Breast epithelium (tissue), 4 donors: ENCODE measurements at regions not wholly inside any gene's neighbourhood (a gene's known extent, or its start where the extent isn't known, plus 50 kb on each side); places are given as distances from the start of the nearest gene placed in this dataset.

Experiments used
- DNase-seq, 2 donors: peaks; one replicate each; pipeline ENCODE4 v3.0.0-alpha.2; 2019; ENCODE audit warnings: low spot score in 2 of 2
- H3K27ac ChIP-seq, 2 donors: fragments of 200-600 bp; sonication (generic) in 1 of 2; one replicate each; pipeline ENCODE4 v1.5.1; 2016 to 2019; ENCODE audit warnings: mild to moderate bottlenecking in 1 of 2
- H3K27me3 ChIP-seq, 2 donors: fragments of 200-600 bp; sonication (generic) in 1 of 2; one replicate each; pipeline versions ENCODE4 v1.5.1 to v1.6.0; 2017 to 2019; ENCODE audit warnings: control low read depth in 1 of 2, mild to moderate bottlenecking in 1 of 2
- H3K36me3 ChIP-seq: fragments of 200-600 bp; one replicate; pipeline ENCODE4 v1.5.1; 2019
- H3K4me1 ChIP-seq, 2 donors: fragments of 200-600 bp; sonication (generic); one replicate each; pipeline ENCODE4 v1.5.1; 2016 to 2019; ENCODE audit warnings: control low read depth in 1 of 2
- H3K4me3 ChIP-seq, 3 donors: fragments of 200-600 bp; sonication (generic); 1 replicate in 2 of 3; 2 replicates in 1 of 3; pipeline ENCODE4 v1.5.1; 2016 to 2019; ENCODE audit warnings: mild to moderate bottlenecking in 3 of 3, moderate library complexity in 2 of 3
- H3K9me3 ChIP-seq, 2 donors: fragments of 200-600 bp; sonication (generic) in 1 of 2; one replicate each; pipeline ENCODE4 v1.5.1; 2016 to 2019; ENCODE audit warnings: control low read depth in 1 of 2
- CTCF ChIP-seq, 3 donors: fragments of 450-650 bp; IDR thresholded peaks; one replicate each; pipeline ENCODE4 v1.5.1; 2016 to 2017; ENCODE audit warnings: antibody characterized with exemption in 3 of 3, mild to moderate bottlenecking in 3 of 3, moderate library complexity in 3 of 3
- POLR2A ChIP-seq: fragments of 450-650 bp; IDR thresholded peaks from one replicate; pipeline ENCODE4 v1.6.1; 2016; ENCODE audit warnings: antibody characterized with exemption, mild to moderate bottlenecking, moderate library complexity
- POLR2AphosphoS5 ChIP-seq, 3 donors: sonication (generic); formaldehyde crosslinking; IDR thresholded peaks; one replicate each; pipeline ENCODE4 v1.6.1; 2017; ENCODE audit warnings: antibody characterized with exemption in 3 of 3
- intact Hi-C: fragments of 100-400 bp; cut with DNase I; formaldehyde crosslinking; loops from one replicate; pipeline ENCODE4 v1.15.1; 2023; ENCODE audit warnings: low total_unique reads

GRCh38 chr4:125940426-125940825 is 625.7 kb downstream of the FAT4 start:
- Histone ChIP-seq H3K4me3 (no peak overlapping the region), H3K27me3 (no peaks in the 10 kb centered on the region), H3K4me1 (no peaks in the 10 kb centered on the region), H3K36me3 (no peaks in the 10 kb centered on the region), H3K9me3 (no peaks in the 10 kb centered on the region), H3K27ac (no peak overlapping the region)
- no peak for DNase-seq
- intact Hi-C loops: no loop called here
- TF ChIP-seq POLR2AphosphoS5 (IDR thresholded peaks at IDR 0.05) (no peak), POLR2A (no peak), CTCF (IDR thresholded peaks at IDR 0.05) (no peak)

- no peaks in the 10 kb centered on the region for H3K4me1 ChIP-seq
- TF ChIP-seq CTCF (IDR thresholded peaks at IDR 0.05) (no peak), POLR2AphosphoS5 (IDR thresholded peaks at IDR 0.05) (no peak), POLR2A (no peak)
- H3K9me3 ChIP-seq: no peaks in the 10 kb centered on the region
- H3K4me3 ChIP-seq: no peak overlapping the region
- no peak overlapping the region for H3K27ac ChIP-seq
- peaks cover 4% of the 10 kb centered on the region for H3K36me3 ChIP-seq
- DNase-seq: no peak
- H3K27me3 ChIP-seq: no peaks in the 10 kb centered on the region
- intact Hi-C loops: no loop called here
These were observed 630.2 kb downstream of the FAT4 start for GRCh38 chr4:125944966-125945365.

GRCh38 chr4:125948021-125948420 is 633.3 kb downstream of the FAT4 start:
- no peak overlapping the region for H3K4me3 ChIP-seq
- DNase-seq: no peak
- H3K27me3 ChIP-seq: no peaks in the 10 kb centered on the region
- intact Hi-C loops: no loop called here
- H3K36me3 ChIP-seq: peaks cover 4% of the 10 kb centered on the region
- H3K27ac ChIP-seq: no peak overlapping the region
- no peaks in the 10 kb centered on the region for H3K4me1 ChIP-seq
- TF ChIP-seq POLR2A: no peak
- no peak for TF ChIP-seq CTCF (IDR thresholded peaks at IDR 0.05)
- no peak for TF ChIP-seq POLR2AphosphoS5 (IDR thresholded peaks at IDR 0.05)
- no peaks in the 10 kb centered on the region for H3K9me3 ChIP-seq

- no peak overlapping the region for H3K4me3 ChIP-seq
- TF ChIP-seq POLR2A (no peak), CTCF (IDR thresholded peaks at IDR 0.05) (no peak), POLR2AphosphoS5 (IDR thresholded peaks at IDR 0.05) (no peak)
- H3K27ac ChIP-seq: no peak overlapping the region
- H3K36me3 ChIP-seq: peaks cover under 1% of the 10 kb centered on the region
- DNase-seq: no peak
- H3K27me3 ChIP-seq: no peaks in the 10 kb centered on the region
- no peaks in the 10 kb centered on the region for H3K9me3 ChIP-seq
- intact Hi-C loops: no loop called here
- H3K4me1 ChIP-seq: no peaks in the 10 kb centered on the region
These were observed 636.6 kb downstream of the FAT4 start for GRCh38 chr4:125951261-125951887.

GRCh38 chr4:125952631-125953030 is 637.9 kb downstream of the FAT4 start:
- TF ChIP-seq POLR2A (no peak), CTCF (IDR thresholded peaks at IDR 0.05) (no peak), POLR2AphosphoS5 (IDR thresholded peaks at IDR 0.05) (no peak)
- Histone ChIP-seq H3K4me3 (no peak overlapping the region), H3K9me3 (no peaks in the 10 kb centered on the region), H3K4me1 (no peaks in the 10 kb centered on the region), H3K36me3 (no peaks in the 10 kb centered on the region), H3K27ac (no peak overlapping the region), H3K27me3 (no peaks in the 10 kb centered on the region)
- no peak for DNase-seq
- intact Hi-C loops: no loop called here
